ENCODE measurements at regions not wholly inside any gene's neighbourhood (a gene's known extent, or its start where the extent isn't known, plus 50 kb on each side); places are given as distances from the start of the nearest gene placed in this dataset.

- no peak overlapping the region for H3K4me3 Mint-ChIP-seq
- no peaks in the 10 kb centered on the region for H3K9me3 Mint-ChIP-seq
- no peak overlapping the region for H3K27ac Mint-ChIP-seq
- H3K4me1 Mint-ChIP-seq (ENCODE audit: low read depth), result no peaks in the 10 kb centered on the region
- no peaks in the 10 kb centered on the region for H3K36me3 Mint-ChIP-seq (ENCODE audit: low read depth)
- no peaks in the 10 kb centered on the region for H3K27me3 Mint-ChIP-seq (ENCODE audit: low read depth)
These were observed 118.6 kb downstream of the SLIT2 start for GRCh38 chr4:20370274-20370673.

DNA sequence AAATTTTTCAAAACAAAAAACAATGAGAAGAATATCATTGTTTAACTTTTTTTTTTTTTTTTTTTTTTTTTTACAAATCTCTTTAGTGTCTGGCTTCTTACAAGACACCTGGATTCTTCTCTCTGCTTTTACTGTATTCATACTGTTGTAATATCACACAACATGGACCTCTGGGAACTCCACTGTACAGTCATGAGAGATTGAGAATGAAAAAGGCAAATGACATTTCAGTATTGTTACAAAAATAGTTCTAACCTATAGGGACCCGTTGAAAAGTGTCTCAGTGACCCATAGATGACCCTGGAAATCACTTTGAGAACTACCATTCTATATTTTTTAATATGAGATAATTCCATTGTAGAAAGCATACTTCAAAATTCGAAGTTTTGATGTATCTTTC, 124.4 kb downstream of the SLIT2 start:
- no peaks in the 10 kb centered on the region for H3K9me3 Mint-ChIP-seq
- no peak overlapping the region for H3K27ac Mint-ChIP-seq
- H3K4me1 Mint-ChIP-seq (ENCODE audit: low read depth), result no peaks in the 10 kb centered on the region
- H3K36me3 Mint-ChIP-seq (ENCODE audit: low read depth), result no peaks in the 10 kb centered on the region
- no peaks in the 10 kb centered on the region for H3K27me3 Mint-ChIP-seq (ENCODE audit: low read depth)
- H3K4me3 Mint-ChIP-seq, result no peak overlapping the region

- no peak overlapping the region for H3K4me3 Mint-ChIP-seq
- no peak overlapping the region for H3K27ac Mint-ChIP-seq
- no peaks in the 10 kb centered on the region for H3K9me3 Mint-ChIP-seq
- no peaks in the 10 kb centered on the region for H3K4me1 Mint-ChIP-seq (ENCODE audit: low read depth)
- no peaks in the 10 kb centered on the region for H3K27me3 Mint-ChIP-seq (ENCODE audit: low read depth)
- no peaks in the 10 kb centered on the region for H3K36me3 Mint-ChIP-seq (ENCODE audit: low read depth)
These were observed 126.5 kb downstream of the SLIT2 start for GRCh38 chr4:20378181-20378580.

DNA sequence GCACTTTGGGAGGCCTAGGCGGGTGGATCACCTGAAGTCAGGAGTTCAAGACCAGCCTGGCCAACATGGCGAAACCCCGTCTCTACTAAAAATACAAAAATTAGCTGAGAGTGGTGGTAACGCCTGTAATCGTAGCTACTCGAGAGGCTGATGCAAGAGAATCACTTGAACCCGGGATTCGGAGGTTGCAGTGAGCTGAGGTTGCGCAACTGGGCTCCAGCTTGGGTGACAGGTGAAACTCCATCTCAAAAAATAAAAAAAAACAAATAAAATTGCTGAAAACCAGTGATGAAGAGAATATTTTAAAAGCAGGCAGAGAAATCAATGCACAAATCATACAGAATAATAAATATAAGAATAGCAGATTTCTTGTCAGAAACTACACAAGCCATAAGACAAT, 129.3 kb downstream of the SLIT2 start:
- H3K27me3 Mint-ChIP-seq (ENCODE audit: low read depth), result no peaks in the 10 kb centered on the region
- no peaks in the 10 kb centered on the region for H3K4me1 Mint-ChIP-seq (ENCODE audit: low read depth)

GRCh38 chr4:20383283-20383682, 131.6 kb downstream of the SLIT2 start:
- H3K27me3 Mint-ChIP-seq (ENCODE audit: low read depth), result no peaks in the 10 kb centered on the region
- no peaks in the 10 kb centered on the region for H3K9me3 Mint-ChIP-seq
- no peaks in the 10 kb centered on the region for H3K4me1 Mint-ChIP-seq (ENCODE audit: low read depth)
- H3K27ac Mint-ChIP-seq, result no peak overlapping the region
- no peaks in the 10 kb centered on the region for H3K36me3 Mint-ChIP-seq (ENCODE audit: low read depth)
- H3K4me3 Mint-ChIP-seq, result no peak overlapping the region

More for the DNA sequence above, 129.3 kb downstream of the SLIT2 start:
- no peaks in the 10 kb centered on the region for H3K9me3 Mint-ChIP-seq
- no peak overlapping the region for H3K4me3 Mint-ChIP-seq
- H3K36me3 Mint-ChIP-seq (ENCODE audit: low read depth), result no peaks in the 10 kb centered on the region
- no peak overlapping the region for H3K27ac Mint-ChIP-seq

- Mint-ChIP-seq H3K4me1 (ENCODE audit: low read depth) (no peaks in the 10 kb centered on the region), H3K36me3 (ENCODE audit: low read depth) (no peaks in the 10 kb centered on the region), H3K27me3 (ENCODE audit: low read depth) (no peaks in the 10 kb centered on the region), H3K4me3 (no peak overlapping the region), H3K9me3 (no peaks in the 10 kb centered on the region), H3K27ac (no peak overlapping the region)
These were observed 132.3 kb downstream of the SLIT2 start for GRCh38 chr4:20383969-20384368.

DNA sequence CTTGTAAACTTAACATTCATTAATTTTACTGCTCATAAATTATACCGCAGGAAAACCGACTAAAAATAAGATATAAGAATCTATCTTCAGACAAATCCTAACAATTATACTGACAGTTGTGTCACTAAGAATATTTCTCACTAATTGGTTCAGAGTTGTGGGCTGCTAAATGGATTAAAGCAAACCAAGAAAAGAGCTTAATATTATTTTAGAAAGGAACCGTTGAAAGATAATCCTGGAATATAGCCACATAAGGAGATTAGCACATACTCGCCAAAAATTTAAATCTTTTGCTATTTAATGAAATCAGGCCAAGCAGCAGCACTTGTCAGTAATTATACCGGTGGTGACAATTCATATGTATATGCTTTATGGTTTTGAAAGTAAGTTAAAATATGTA, 132.8 kb downstream of the SLIT2 start:
- Mint-ChIP-seq H3K36me3 (ENCODE audit: low read depth) (no peaks in the 10 kb centered on the region), H3K27me3 (ENCODE audit: low read depth) (no peaks in the 10 kb centered on the region), H3K27ac (no peak overlapping the region), H3K4me3 (no peak overlapping the region), H3K9me3 (no peaks in the 10 kb centered on the region), H3K4me1 (ENCODE audit: low read depth) (no peaks in the 10 kb centered on the region)

DNA sequence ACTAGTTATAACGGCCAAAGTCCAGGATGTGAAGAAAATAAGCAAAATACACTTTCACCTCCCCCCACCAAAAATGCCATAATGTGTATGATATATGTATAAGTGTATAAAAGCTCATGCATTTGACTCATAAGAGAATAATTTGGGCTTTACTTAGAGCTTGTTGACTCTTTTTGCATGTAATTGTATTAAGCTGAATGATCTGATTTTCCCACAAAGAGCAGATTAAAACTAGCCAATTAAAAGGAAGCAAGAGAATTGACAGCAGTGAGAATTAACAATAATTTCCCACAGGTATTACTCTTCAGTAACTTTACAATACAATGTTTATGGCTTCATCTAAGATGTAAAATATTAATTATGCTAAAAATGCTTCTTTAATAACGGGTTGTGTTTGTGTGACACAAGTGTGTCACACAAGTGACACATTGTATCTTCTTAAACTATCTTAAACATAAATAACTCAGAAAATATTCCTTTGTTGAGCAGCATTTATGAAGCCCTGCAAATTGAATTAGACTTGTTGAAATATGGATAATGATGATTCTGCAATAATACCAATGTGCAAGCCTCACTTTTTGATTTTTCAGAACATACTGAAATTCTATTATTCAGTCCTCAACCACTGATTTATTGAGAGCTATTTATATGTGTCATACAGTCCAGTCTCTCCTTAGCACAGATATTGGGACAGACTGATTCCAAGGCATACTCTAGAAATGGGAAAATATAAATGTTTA, 134.5 kb downstream of the SLIT2 start:
- no peaks in the 10 kb centered on the region for H3K36me3 Mint-ChIP-seq (ENCODE audit: low read depth)
- no peak overlapping the region for H3K27ac Mint-ChIP-seq
- H3K4me1 Mint-ChIP-seq (ENCODE audit: low read depth), result no peaks in the 10 kb centered on the region
- no peak overlapping the region for H3K4me3 Mint-ChIP-seq
- H3K27me3 Mint-ChIP-seq (ENCODE audit: low read depth), result no peaks in the 10 kb centered on the region
- H3K9me3 Mint-ChIP-seq, result no peaks in the 10 kb centered on the region

DNA sequence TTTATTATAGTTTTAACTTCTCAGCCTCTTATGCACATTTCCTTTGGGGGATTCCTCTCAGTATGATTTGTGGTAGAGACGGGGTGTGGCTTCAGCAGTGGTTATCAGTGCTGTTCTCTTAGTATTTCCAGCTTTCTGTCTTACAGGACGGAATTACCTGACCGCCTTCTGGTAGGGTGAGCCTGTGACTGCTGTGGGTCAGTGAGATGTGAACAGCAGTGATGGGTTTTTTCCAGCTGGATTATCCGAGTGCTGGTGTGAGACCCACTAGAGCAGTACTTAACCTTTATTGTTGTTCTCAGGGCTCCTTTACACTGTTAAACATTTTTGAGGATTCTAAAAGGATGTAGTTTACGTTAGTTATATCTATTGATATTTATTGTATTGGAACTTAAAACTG, 135.2 kb downstream of the SLIT2 start:
- no peaks in the 10 kb centered on the region for H3K27me3 Mint-ChIP-seq (ENCODE audit: low read depth)
- no peak overlapping the region for H3K27ac Mint-ChIP-seq
- no peaks in the 10 kb centered on the region for H3K36me3 Mint-ChIP-seq (ENCODE audit: low read depth)
- H3K9me3 Mint-ChIP-seq, result no peaks in the 10 kb centered on the region
- H3K4me3 Mint-ChIP-seq, result no peak overlapping the region
- H3K4me1 Mint-ChIP-seq (ENCODE audit: low read depth), result no peaks in the 10 kb centered on the region

DNA sequence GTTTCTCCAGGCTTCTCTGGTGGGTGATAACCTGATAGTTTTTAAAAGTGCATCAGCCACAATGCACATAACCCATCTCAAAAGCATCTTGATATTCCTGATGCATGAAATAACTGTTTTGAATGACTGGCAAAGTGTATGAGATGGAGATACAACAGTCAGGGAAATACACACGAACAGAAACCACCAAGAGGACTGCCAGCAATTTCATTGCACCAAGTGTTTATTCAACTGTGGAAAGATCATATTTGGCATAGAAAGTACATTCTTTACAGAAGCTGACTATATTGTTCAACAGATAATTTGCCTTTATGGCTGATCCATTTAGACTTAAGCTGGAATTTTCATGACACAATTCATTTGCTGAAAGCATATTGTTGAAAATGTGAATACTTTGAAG, 139.5 kb downstream of the SLIT2 start:
- H3K4me1 Mint-ChIP-seq (ENCODE audit: low read depth), result no peaks in the 10 kb centered on the region
- no peaks in the 10 kb centered on the region for H3K36me3 Mint-ChIP-seq (ENCODE audit: low read depth)
- H3K27ac Mint-ChIP-seq, result no peak overlapping the region
- no peaks in the 10 kb centered on the region for H3K9me3 Mint-ChIP-seq
- no peak overlapping the region for H3K4me3 Mint-ChIP-seq
- H3K27me3 Mint-ChIP-seq (ENCODE audit: low read depth), result no peaks in the 10 kb centered on the region

DNA sequence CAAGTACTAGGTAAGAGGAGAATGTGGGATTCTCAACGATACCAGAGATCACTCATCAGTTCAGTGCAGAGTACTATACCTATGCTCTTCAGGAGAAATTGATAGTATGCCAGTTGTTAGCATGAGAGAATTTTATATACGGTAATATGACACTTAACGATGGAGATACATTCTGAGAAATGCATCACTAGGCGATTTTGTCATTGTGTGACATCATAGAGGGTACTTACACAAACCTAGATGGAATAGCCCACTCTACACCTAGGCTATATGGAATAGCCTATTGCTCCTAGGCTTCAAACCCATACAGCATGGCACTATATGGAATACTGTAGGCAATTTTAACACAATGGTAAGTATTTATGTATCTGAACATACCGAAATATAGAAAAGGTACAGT, 140.2 kb downstream of the SLIT2 start:
- Mint-ChIP-seq H3K27me3 (ENCODE audit: low read depth) (no peaks in the 10 kb centered on the region), H3K36me3 (ENCODE audit: low read depth) (no peaks in the 10 kb centered on the region), H3K27ac (no peak overlapping the region), H3K4me3 (no peak overlapping the region), H3K9me3 (no peaks in the 10 kb centered on the region), H3K4me1 (ENCODE audit: low read depth) (no peaks in the 10 kb centered on the region)

DNA sequence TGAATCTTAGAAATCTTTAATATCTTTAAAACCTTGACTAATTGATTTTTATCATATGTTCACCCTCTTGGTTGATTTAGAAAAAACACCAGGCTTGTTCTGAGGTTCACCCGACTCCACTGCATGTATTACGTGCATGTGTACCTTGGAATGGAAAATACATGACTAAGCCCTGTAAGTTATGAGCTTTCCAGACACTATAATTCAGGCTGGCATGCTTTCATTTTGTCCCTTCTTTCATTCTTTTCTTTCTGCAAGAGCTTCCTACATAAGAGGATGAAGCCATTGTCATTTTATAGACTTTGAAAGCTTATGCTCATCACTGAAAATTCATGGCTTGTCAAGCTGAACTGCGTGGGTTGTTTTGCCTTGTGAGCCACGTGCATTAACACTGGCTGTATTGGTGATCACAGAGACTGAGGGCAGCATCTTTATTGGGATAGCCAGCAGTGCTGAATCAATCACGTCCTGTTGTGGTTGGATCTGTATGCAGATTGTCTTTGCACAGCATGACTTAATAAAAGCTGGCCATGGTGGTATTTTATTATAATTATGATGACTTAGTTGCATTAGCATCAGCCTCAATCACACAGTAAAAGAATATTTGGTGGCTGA, 141.9 kb downstream of the SLIT2 start:
- Mint-ChIP-seq H3K4me3 (no peak overlapping the region), H3K27me3 (ENCODE audit: low read depth) (no peaks in the 10 kb centered on the region), H3K36me3 (ENCODE audit: low read depth) (no peaks in the 10 kb centered on the region), H3K9me3 (no peaks in the 10 kb centered on the region), H3K4me1 (ENCODE audit: low read depth) (no peaks in the 10 kb centered on the region), H3K27ac (no peak overlapping the region)

- Mint-ChIP-seq H3K36me3 (ENCODE audit: low read depth) (no peaks in the 10 kb centered on the region), H3K4me3 (no peak overlapping the region), H3K27me3 (ENCODE audit: low read depth) (no peaks in the 10 kb centered on the region), H3K4me1 (ENCODE audit: low read depth) (no peaks in the 10 kb centered on the region), H3K9me3 (no peaks in the 10 kb centered on the region), H3K27ac (no peak overlapping the region)
These were observed 142.8 kb downstream of the SLIT2 start for GRCh38 chr4:20394512-20394911.

GRCh38 chr4:20395160-20395773, 143.6 kb downstream of the SLIT2 start:
- Mint-ChIP-seq H3K27me3 (ENCODE audit: low read depth) (no peaks in the 10 kb centered on the region), H3K27ac (no peak overlapping the region), H3K36me3 (ENCODE audit: low read depth) (no peaks in the 10 kb centered on the region), H3K4me3 (no peak overlapping the region), H3K9me3 (no peaks in the 10 kb centered on the region), H3K4me1 (ENCODE audit: low read depth) (no peaks in the 10 kb centered on the region)

DNA sequence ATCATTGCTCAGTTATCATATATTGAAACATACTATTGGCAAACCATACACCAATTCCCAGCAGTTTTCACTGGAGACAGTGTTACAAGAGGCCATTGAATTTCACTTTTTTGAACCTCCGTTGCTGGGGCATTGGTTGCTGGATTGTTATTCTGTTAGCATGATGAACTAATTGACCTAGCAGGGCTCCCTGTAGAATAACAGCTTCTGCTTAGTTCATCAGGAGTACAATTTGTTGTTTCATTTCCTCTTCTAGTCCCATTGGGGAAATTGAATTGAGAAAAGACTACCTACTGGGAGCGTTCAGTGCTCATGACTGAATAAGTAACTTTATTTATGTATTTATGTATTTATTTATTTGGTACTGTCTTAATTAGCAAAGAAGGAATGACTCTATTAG, 151.6 kb downstream of the SLIT2 start:
- Mint-ChIP-seq H3K27ac (no peak overlapping the region), H3K36me3 (ENCODE audit: low read depth) (no peaks in the 10 kb centered on the region), H3K9me3 (no peaks in the 10 kb centered on the region), H3K4me1 (ENCODE audit: low read depth) (no peaks in the 10 kb centered on the region), H3K27me3 (ENCODE audit: low read depth) (no peaks in the 10 kb centered on the region), H3K4me3 (no peak overlapping the region)
